ENCODE measurements at regions not wholly inside any gene's neighbourhood (a gene's known extent, or its start where the extent isn't known, plus 50 kb on each side); places are given as distances from the start of the nearest gene placed in this dataset.

DNA sequence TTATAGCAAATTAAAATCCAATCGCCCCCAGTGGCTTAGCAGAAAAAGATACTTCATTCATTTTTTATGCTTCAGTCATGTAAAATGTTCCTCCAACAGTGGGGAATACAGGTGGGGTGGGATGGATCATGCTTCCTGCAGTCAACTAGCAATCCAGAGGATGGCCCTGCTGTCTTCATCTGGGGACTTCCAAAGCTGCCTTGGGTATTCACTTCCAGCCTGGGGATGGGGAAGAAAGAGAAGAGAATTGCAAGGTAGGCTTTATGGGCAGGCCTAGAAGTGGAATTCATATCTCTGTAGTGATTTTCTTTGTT lies 354.8 kb upstream of the SLCO3A1 start:
- H3K79me2 ChIP-seq (ENCODE audit: insufficient read depth, low read length): no peaks in the 10 kb centered on the region
- no peaks in the 10 kb centered on the region for H3K9me3 ChIP-seq (ENCODE audit: low read length)
- CTCF ChIA-PET (ENCODE audit: low intra/inter-chr PET ratio, low total read pairs): no interaction called here
- TF ChIP-seq ZNF256 (CRISPR knock-in tag; conservative IDR thresholded peaks at IDR 0.05) (no peak), FOXK1 (CRISPR knock-in tag; IDR thresholded peaks at IDR 0.05; ENCODE audit: borderline replicate concordance, low read depth) (no peak), NFE2 (CRISPR knock-in tag; IDR thresholded peaks at IDR 0.05) (no peak), ZNF317 (CRISPR knock-in tag; IDR thresholded peaks at IDR 0.05) (no peak), ZNF839 (CRISPR knock-in tag; IDR thresholded peaks at IDR 0.05; ENCODE audit: borderline replicate concordance) (no peak), FLYWCH1 (CRISPR knock-in tag; IDR thresholded peaks at IDR 0.05) (no peak), ZIK1 (CRISPR knock-in tag; IDR thresholded peaks at IDR 0.05; ENCODE audit: borderline replicate concordance, low read depth) (no peak), ZNF230 (CRISPR knock-in tag; IDR thresholded peaks at IDR 0.05) (no peak), SIN3A (IDR thresholded peaks at IDR 0.05; ENCODE audit: borderline replicate concordance, low read depth, low read length) (no peak), STAT6 (CRISPR knock-in tag; IDR thresholded peaks at IDR 0.05; ENCODE audit: borderline replicate concordance) (no peak), GRHL1 (CRISPR knock-in tag; conservative IDR thresholded peaks at IDR 0.05) (no peak), ZBTB42 (CRISPR knock-in tag; IDR thresholded peaks at IDR 0.05) (no peak), ASH2L (IDR thresholded peaks at IDR 0.05; ENCODE audit: insufficient read length, low read depth, low read length) (no peak), PHB2 (IDR thresholded peaks at IDR 0.05; ENCODE audit: partially characterized antibody) (no peak), ZSCAN31 (CRISPR knock-in tag; IDR thresholded peaks at IDR 0.05; ENCODE audit: low read depth) (no peak)
- TF ChIP-seq, protein P1, sequence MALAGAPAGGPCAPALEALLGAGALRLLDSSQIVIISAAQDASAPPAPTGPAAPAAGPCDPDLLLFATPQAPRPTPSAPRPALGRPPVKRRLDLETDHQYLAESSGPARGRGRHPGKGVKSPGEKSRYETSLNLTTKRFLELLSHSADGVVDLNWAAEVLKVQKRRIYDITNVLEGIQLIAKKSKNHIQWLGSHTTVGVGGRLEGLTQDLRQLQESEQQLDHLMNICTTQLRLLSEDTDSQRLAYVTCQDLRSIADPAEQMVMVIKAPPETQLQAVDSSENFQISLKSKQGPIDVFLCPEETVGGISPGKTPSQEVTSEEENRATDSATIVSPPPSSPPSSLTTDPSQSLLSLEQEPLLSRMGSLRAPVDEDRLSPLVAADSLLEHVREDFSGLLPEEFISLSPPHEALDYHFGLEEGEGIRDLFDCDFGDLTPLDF (CRISPR knock-in tag; IDR thresholded peaks at IDR 0.05): no peak
- TF ChIP-seq, protein P2, sequence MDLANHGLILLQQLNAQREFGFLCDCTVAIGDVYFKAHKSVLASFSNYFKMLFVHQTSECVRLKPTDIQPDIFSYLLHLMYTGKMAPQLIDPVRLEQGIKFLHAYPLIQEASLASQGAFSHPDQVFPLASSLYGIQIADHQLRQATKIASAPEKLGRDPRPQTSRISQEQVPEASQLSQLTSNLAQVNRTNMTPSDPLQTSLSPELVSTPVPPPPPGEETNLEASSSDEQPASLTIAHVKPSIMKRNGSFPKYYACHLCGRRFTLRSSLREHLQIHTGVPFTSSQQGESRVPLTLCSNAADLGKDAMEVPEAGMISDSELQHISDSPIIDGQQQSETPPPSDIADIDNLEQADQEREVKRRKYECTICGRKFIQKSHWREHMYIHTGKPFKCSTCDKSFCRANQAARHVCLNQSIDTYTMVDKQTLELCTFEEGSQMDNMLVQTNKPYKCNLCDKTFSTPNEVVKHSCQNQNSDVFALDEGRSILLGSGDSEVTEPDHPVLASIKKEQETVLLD (CRISPR knock-in tag; IDR thresholded peaks at IDR 0.05; ENCODE audit: low read depth): no peak
- TF ChIP-seq, protein P3, sequence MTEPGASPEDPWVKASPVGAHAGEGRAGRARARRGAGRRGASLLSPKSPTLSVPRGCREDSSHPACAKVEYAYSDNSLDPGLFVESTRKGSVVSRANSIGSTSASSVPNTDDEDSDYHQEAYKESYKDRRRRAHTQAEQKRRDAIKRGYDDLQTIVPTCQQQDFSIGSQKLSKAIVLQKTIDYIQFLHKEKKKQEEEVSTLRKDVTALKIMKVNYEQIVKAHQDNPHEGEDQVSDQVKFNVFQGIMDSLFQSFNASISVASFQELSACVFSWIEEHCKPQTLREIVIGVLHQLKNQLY (CRISPR knock-in tag; IDR thresholded peaks at IDR 0.05): no peak
- H4K20me1 ChIP-seq (ENCODE audit: insufficient read depth, low read length): no peaks in the 10 kb centered on the region
- no peak overlapping the region for H2AFZ ChIP-seq (ENCODE audit: low read length)
- ATAC-seq: no peak
- H3K9ac ChIP-seq (ENCODE audit: insufficient read depth, low read depth, low read length): no peak overlapping the region
- 50% methylated on average over 1 of the region's 1 CpG for WGBS (ENCODE audit: low lambda C conversion rate)
- intact Hi-C loops (cut with micrococcal nuclease; ENCODE audit: unreplicated experiment): no loop called here
- H3K27ac ChIP-seq (ENCODE audit: extremely low read length, insufficient read depth, low read length): no peak overlapping the region
- no TSS peak for BruUV-seq (replicated peaks)
- no peak for DNase-seq (ENCODE audit: low spot score)
- FAIRE-seq: no peak
- in situ Hi-C loops (cut with HindIII; ENCODE audit: extremely low pct_ligation_motif_present, low pct_unique_long_range_greater_than_20kb): no loop called here
- H3K4me2 ChIP-seq (ENCODE audit: low read depth, low read length): no peak overlapping the region
- no peaks in the 10 kb centered on the region for H3K4me1 ChIP-seq (ENCODE audit: insufficient read depth, low read length)
- no peaks in the 10 kb centered on the region for H3K27me3 ChIP-seq (ENCODE audit: control insufficient read depth in 1 of 2, insufficient read depth in 2 of 2, low read length in 2 of 2)
- POLR2A ChIA-PET: no interaction called here
- no peaks in the 10 kb centered on the region for H3K36me3 ChIP-seq (replicated peaks in 1 of 2; ENCODE audit: control insufficient read depth in 1 of 2, insufficient read depth in 2 of 2, low read length in 2 of 2)
- H3K4me3 ChIP-seq (replicated peaks in 1 of 3; ENCODE audit: insufficient read depth in 1 of 3, low read depth in 2 of 3, low read length in 3 of 3): no peak overlapping the region

Measured in HepG2 (cell line).